GM13977 (cell line): ENCODE measurements at regions not wholly inside any gene's neighbourhood (a gene's known extent, or its start where the extent isn't known, plus 50 kb on each side); places are given as distances from the start of the nearest gene placed in this dataset.

Source experiments
- DNase-seq: peaks from one replicate; pipeline ENCODE4 v3.0.0; 2012; ENCODE audit warnings: low spot score
- in situ Hi-C: fragments of 300-500 bp; cut with MboI; formaldehyde crosslinking; loops from one replicate; pipeline ENCODE4 v1.12.0; 2022; ENCODE audit warnings: low sequenced_read_pairs, low pct_unique_long_range_greater_than_20kb, mixed read lengths, inconsistent platforms; ENCODE audit not compliant: unreplicated experiment
- TF ChIP-seq, protein P1 (sequence below): IDR thresholded peaks from 2 replicates; pipeline ENCODE4 v1.5.1; 2012; ENCODE audit warnings: mild to moderate bottlenecking, control low read depth; ENCODE audit not compliant: insufficient read depth; ENCODE audit errors: extremely low read depth, missing control alignments

DNA sequence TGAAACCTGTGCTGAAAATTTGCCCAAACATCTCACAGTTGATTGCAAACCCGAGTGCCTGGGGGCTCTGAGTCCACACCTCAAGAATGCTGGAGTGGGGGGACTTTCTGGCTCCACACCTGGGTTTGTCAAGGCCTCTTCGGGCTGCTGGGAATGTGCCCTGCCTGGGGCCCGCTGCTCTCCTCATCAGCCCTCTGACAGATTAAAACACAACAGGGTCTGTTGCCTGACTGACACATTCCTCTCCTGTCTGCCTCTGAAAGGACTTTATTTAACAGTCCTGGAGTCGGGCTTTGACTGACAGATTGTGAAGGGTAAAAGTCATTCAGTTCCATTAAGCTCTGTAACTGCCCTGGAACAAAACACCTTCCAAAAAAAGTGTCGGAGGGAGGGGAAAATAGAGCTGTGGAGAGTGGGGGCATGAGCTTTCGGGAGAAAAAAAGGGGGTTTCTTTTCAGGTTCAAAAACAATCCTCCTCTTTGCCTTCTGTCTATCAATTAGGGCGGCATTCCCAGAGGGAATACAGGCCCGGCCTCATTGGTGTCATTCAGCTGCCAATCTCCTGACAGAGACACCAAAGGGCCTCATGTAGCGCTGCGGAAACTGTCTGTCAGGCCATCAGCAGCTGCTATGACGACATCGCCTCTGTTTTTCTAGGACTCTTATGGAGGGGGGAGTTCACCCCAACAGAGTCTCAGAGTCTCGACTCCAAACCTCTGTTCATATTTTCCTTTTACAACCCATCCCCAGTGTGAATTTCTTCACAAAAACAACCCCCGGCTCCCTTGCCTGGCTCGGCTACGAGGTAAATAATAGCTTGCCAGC is 398.8 kb upstream of the NFE2L3 start:
- TF ChIP-seq, protein P1, sequence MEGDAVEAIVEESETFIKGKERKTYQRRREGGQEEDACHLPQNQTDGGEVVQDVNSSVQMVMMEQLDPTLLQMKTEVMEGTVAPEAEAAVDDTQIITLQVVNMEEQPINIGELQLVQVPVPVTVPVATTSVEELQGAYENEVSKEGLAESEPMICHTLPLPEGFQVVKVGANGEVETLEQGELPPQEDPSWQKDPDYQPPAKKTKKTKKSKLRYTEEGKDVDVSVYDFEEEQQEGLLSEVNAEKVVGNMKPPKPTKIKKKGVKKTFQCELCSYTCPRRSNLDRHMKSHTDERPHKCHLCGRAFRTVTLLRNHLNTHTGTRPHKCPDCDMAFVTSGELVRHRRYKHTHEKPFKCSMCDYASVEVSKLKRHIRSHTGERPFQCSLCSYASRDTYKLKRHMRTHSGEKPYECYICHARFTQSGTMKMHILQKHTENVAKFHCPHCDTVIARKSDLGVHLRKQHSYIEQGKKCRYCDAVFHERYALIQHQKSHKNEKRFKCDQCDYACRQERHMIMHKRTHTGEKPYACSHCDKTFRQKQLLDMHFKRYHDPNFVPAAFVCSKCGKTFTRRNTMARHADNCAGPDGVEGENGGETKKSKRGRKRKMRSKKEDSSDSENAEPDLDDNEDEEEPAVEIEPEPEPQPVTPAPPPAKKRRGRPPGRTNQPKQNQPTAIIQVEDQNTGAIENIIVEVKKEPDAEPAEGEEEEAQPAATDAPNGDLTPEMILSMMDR, result no peak
- DNase-seq, result no peak
- in situ Hi-C loops, result no loop called here

DNA sequence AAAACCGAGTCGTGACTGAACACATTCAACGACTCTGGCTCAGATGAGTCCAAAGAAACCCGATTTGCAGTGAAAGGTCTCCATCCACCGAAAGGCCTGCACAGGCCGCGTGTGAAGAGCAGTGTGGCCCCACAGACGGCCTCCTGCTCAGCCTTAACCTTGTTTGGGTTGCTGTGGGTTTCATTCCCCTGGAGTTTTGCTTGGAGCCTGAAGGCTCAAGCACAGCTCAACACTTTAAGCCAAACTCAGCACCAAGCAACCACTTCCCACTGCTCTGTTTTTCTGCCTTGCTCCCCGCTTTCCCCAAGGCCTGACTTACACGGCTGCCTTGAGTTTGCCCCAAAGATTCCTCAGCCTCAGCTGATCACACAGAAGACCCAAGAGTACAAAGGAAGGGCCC is 398.2 kb upstream of the NFE2L3 start:
- no peak for DNase-seq
- in situ Hi-C loops, result no loop called here
- TF ChIP-seq, protein P1, result no peak

GRCh38 chr7:25754333-25754732 is 397.7 kb upstream of the NFE2L3 start:
- TF ChIP-seq, protein P1, result no peak
- in situ Hi-C loops, result no loop called here
- no peak for DNase-seq

GRCh38 chr7:25754751-25755150 is 397.2 kb upstream of the NFE2L3 start:
- in situ Hi-C loops, result no loop called here
- TF ChIP-seq, protein P1, result no peak
- no peak for DNase-seq

DNA sequence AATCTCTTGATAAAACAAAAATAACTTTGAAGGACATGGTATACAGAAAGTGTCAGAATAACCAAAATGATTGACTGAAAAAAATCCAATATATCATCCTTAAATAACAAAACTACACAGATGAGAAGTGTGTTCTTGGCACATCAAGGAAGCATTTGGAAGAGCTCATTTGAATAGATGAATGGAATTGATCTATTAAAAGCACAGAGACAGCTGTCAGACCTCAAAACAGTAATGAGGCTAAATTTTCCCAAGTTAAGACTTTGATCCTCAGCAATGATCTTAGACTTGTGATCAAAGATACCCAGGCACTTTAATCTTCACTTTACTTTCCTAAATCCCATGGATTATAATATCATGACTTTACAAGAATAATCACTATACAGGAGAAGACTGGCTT is 395.4 kb upstream of the NFE2L3 start:
- in situ Hi-C loops, result no loop called here
- TF ChIP-seq, protein P1, result no peak
- DNase-seq, result no peak

DNA sequence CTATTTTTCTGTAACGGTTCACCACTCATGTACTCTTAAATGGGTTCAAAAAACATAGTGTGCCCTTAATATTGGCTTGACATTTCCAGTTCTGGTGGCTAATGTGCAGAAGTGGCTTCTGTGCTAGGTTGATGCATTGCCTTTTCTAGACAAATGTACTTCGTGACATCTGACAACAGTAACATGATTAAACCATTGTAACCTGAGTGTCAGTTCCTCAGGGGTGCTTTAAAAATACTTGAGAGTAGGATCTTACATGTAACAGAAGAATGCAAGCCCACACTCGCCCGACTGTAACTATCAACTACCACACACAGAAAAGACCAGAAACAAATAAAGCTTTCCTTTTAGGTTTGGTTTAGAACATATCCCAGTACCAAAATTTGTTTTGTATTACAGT is 393.4 kb upstream of the NFE2L3 start:
- in situ Hi-C loops, result no loop called here
- DNase-seq, result no peak
- TF ChIP-seq, protein P1, result no peak
